ENCODE measurements at regions not wholly inside any gene's neighbourhood (a gene's known extent, or its start where the extent isn't known, plus 50 kb on each side); places are given as distances from the start of the nearest gene placed in this dataset.
"Not testable (repeated sequence)": the region's sequence is repeated elsewhere in the genome, so short reads cannot be mapped to it uniquely, and the experiment has no call there.

DNA sequence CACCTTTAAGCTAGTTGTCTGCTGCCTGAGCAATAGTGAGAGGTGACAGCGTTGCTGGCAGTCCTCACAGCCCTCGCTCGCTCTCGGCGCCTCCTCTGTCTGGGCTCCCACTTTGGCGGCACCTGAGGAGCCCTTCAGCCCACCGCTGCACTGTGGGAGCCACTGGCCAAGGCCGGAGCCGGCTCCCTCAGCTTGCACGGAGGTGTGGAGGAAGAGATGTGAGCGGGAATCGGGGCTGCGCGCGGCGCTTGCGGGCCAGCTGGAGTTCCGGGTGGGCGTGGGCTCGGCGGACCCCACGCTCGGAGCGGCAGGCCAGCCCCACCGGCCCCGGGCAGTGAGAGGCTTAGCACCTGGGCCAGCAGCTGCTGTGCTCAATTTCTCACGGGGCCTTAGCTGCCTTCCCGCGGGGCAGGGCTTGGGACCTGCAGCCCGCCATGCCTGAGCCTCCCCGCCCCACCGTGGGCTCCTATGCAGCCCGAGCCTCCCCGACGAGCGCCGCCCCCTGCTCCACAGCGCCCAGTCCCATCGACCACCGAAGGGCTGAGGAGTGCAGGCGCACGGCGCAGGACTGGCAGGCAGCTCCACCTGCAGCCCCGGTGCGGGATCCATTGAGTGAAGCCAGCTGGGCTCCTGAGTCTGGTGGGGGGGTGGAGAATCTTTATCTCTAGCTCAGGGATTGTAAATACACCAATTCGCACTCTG is 1424.5 kb downstream of the EFNA5 start:
- TF ChIP-seq, protein P1, sequence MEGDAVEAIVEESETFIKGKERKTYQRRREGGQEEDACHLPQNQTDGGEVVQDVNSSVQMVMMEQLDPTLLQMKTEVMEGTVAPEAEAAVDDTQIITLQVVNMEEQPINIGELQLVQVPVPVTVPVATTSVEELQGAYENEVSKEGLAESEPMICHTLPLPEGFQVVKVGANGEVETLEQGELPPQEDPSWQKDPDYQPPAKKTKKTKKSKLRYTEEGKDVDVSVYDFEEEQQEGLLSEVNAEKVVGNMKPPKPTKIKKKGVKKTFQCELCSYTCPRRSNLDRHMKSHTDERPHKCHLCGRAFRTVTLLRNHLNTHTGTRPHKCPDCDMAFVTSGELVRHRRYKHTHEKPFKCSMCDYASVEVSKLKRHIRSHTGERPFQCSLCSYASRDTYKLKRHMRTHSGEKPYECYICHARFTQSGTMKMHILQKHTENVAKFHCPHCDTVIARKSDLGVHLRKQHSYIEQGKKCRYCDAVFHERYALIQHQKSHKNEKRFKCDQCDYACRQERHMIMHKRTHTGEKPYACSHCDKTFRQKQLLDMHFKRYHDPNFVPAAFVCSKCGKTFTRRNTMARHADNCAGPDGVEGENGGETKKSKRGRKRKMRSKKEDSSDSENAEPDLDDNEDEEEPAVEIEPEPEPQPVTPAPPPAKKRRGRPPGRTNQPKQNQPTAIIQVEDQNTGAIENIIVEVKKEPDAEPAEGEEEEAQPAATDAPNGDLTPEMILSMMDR (conservative IDR thresholded peaks at IDR 0.05) = not testable (repeated sequence)
- TF ChIP-seq ZFX (IDR thresholded peaks at IDR 0.05) = not testable (repeated sequence)
